ENCODE measurements at regions not wholly inside any gene's neighbourhood (a gene's known extent, or its start where the extent isn't known, plus 50 kb on each side); places are given as distances from the start of the nearest gene placed in this dataset.

DNA sequence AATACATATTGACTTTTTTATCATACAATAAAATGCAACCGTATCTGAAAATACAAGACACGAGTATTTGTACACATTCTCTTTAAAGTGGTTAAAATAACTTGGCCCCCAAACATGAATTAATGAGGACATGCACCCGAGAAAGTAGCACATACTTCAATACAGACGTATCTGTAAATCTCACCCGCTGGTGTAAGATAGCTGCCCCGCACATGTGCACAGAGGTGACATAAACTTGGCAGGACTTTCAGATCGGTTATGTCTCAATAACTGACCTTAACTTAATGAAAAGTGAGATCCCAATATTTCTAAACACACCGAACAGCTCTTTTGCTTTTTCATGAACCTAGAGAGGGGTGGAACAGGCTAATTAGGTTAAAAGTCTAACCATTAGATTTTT is 91.5 kb upstream of the RPS6KA2 start:
- FAIRE-seq: no peak
- BruUV-seq (replicated peaks): no TSS peak
- H3K4me2 ChIP-seq (ENCODE audit: insufficient read depth, low read length): no peak overlapping the region

DNA sequence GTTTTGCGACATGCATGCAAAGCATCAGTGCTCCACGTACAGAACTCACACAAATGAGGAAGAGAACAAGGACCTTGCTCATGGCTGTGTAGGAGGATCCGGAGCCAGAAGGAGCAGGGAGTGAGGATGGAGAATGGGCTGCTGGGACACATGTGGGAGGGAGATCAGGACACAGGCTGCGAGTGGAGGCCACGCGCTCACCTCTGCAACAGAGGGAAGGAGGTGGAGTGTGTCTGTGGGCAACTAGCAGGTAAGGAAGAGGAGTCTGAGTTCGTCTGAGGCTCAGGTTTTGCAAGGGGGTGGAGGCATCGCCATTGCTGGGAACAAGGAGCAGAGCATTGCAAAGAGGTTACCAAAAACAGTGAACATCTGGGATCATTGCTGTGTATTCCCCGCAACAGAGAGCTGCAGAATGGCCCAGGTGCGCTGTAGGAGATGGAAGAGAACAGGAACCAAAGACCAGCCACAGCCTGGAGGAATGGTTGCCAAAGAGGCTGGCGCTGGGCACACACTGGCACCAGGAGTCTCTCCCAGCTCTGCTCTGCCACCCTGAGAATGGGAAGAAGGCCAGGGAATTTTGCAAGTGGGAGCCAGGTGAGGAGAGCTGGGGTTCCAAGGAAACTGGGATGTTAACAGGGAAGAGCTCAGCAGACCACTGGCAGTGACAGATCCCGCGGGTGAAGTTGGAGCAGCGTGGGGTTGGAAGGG is 90.0 kb upstream of the RPS6KA2 start:
- intact Hi-C loops (cut with micrococcal nuclease): no loop called here
- Histone ChIP-seq H3K36me3 (ENCODE audit: control insufficient read depth in 2 of 2, extremely low read depth in 1 of 2, insufficient read depth in 2 of 2, low read length in 2 of 2) (no peaks in the 10 kb centered on the region), H3K79me2 (ENCODE audit: control insufficient read depth, insufficient read depth, low read length) (no peaks in the 10 kb centered on the region), H3K4me2 (ENCODE audit: insufficient read depth, low read length) (no peak overlapping the region), H3K27ac (ENCODE audit: insufficient read depth, low read depth, low read length) (no peak overlapping the region), H3K4me1 (ENCODE audit: control insufficient read depth, extremely low read depth, insufficient read depth, low read length) (peaks cover 2% of the 10 kb centered on the region), H4K20me1 (replicated peaks; ENCODE audit: control insufficient read depth, extremely low read depth, insufficient read depth, low read length) (no peaks in the 10 kb centered on the region), H2AFZ (ENCODE audit: low read depth, low read length) (no peak overlapping the region), H3K4me3 (replicated peaks in 1 of 3; ENCODE audit: insufficient read depth in 1 of 3, low read depth in 1 of 3, low read length in 3 of 3) (no peak overlapping the region), H3K9me3 (replicated peaks; ENCODE audit: control insufficient read depth, insufficient read depth, low read length) (no peaks in the 10 kb centered on the region), H3K27me3 (ENCODE audit: control insufficient read depth in 2 of 2, insufficient read depth in 2 of 2, low read length in 2 of 2) (no peaks in the 10 kb centered on the region), H3K9ac (replicated peaks; ENCODE audit: extremely low read depth, insufficient read depth, low read length) (no peak overlapping the region), H3K9me1 (replicated peaks; ENCODE audit: control insufficient read depth, extremely low read depth, insufficient read depth, low read length) (no peaks in the 10 kb centered on the region)
- no peak for DNase-seq (ENCODE audit: low read depth, low spot score)
- TF ChIP-seq MYC (IDR thresholded peaks at IDR 0.05; ENCODE audit: low read depth, low read length) (no peak), EZH2 (IDR thresholded peaks at IDR 0.05; ENCODE audit: borderline replicate concordance, low read depth, low read length, severe bottlenecking) (no peak), POLR2AphosphoS5 (IDR thresholded peaks at IDR 0.05; ENCODE audit: insufficient read depth, low read depth, low read length) (no peak), POLR2A (IDR thresholded peaks at IDR 0.05; ENCODE audit: low read depth, low read length) (no peak), FOS (IDR thresholded peaks at IDR 0.05; ENCODE audit: borderline replicate concordance, insufficient read depth, low read length) (no peak), GATA2 (IDR thresholded peaks at IDR 0.05; ENCODE audit: insufficient read depth, insufficient read length, low read depth, low read length) (no peak), JUN (IDR thresholded peaks at IDR 0.05; ENCODE audit: borderline replicate concordance, insufficient read depth, insufficient read length, low read depth) (no peak)
- TF ChIP-seq, protein P1, sequence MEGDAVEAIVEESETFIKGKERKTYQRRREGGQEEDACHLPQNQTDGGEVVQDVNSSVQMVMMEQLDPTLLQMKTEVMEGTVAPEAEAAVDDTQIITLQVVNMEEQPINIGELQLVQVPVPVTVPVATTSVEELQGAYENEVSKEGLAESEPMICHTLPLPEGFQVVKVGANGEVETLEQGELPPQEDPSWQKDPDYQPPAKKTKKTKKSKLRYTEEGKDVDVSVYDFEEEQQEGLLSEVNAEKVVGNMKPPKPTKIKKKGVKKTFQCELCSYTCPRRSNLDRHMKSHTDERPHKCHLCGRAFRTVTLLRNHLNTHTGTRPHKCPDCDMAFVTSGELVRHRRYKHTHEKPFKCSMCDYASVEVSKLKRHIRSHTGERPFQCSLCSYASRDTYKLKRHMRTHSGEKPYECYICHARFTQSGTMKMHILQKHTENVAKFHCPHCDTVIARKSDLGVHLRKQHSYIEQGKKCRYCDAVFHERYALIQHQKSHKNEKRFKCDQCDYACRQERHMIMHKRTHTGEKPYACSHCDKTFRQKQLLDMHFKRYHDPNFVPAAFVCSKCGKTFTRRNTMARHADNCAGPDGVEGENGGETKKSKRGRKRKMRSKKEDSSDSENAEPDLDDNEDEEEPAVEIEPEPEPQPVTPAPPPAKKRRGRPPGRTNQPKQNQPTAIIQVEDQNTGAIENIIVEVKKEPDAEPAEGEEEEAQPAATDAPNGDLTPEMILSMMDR (IDR thresholded peaks at IDR 0.05; ENCODE audit: extremely low read depth in 1 of 2, insufficient read depth in 1 of 2, low read depth in 1 of 2, low read length in 2 of 2): no peak
- TF ChIP-seq, protein P2, sequence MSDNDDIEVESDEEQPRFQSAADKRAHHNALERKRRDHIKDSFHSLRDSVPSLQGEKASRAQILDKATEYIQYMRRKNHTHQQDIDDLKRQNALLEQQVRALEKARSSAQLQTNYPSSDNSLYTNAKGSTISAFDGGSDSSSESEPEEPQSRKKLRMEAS (IDR thresholded peaks at IDR 0.05; ENCODE audit: insufficient read depth, insufficient read length): no peak
- no TSS peak for BruUV-seq (replicated peaks)
- ChIA-PET CTCF (interaction anchor here (2.6 kb wide), 1 partner anchor 9 kb away, joined by 7 read pairs; no protein-coding TSS in a partner anchor), POLR2A (no interaction called here)
- no peak for FAIRE-seq
- dilution Hi-C loops (cut with MboI; ENCODE audit: extremely low pct_ligation_motif_present, low sequenced_read_pairs): no loop called here

More for the DNA sequence above, 91.5 kb upstream of the RPS6KA2 start:
- Histone ChIP-seq H3K79me2 (ENCODE audit: control insufficient read depth, insufficient read depth, low read length) (no peaks in the 10 kb centered on the region), H3K4me3 (replicated peaks in 1 of 3; ENCODE audit: insufficient read depth in 1 of 3, low read depth in 1 of 3, low read length in 3 of 3) (no peak overlapping the region), H3K27ac (ENCODE audit: insufficient read depth, low read depth, low read length) (no peak overlapping the region), H3K9ac (replicated peaks; ENCODE audit: extremely low read depth, insufficient read depth, low read length) (no peak overlapping the region), H3K27me3 (ENCODE audit: control insufficient read depth in 2 of 2, insufficient read depth in 2 of 2, low read length in 2 of 2) (no peaks in the 10 kb centered on the region), H2AFZ (ENCODE audit: low read depth, low read length) (no peak overlapping the region), H3K36me3 (ENCODE audit: control insufficient read depth in 2 of 2, extremely low read depth in 1 of 2, insufficient read depth in 2 of 2, low read length in 2 of 2) (no peaks in the 10 kb centered on the region), H4K20me1 (replicated peaks; ENCODE audit: control insufficient read depth, extremely low read depth, insufficient read depth, low read length) (no peaks in the 10 kb centered on the region), H3K4me1 (ENCODE audit: control insufficient read depth, extremely low read depth, insufficient read depth, low read length) (peaks cover 4% of the 10 kb centered on the region), H3K9me3 (replicated peaks; ENCODE audit: control insufficient read depth, insufficient read depth, low read length) (no peaks in the 10 kb centered on the region), H3K9me1 (replicated peaks; ENCODE audit: control insufficient read depth, extremely low read depth, insufficient read depth, low read length) (no peaks in the 10 kb centered on the region)
- dilution Hi-C loops (cut with MboI; ENCODE audit: extremely low pct_ligation_motif_present, low sequenced_read_pairs) (no loop called here), intact Hi-C loops (cut with micrococcal nuclease) (no loop called here)
- no peak for TF ChIP-seq GATA2 (IDR thresholded peaks at IDR 0.05; ENCODE audit: insufficient read depth, insufficient read length, low read depth, low read length)
- TF ChIP-seq POLR2A (IDR thresholded peaks at IDR 0.05; ENCODE audit: low read depth, low read length): no peak
- TF ChIP-seq MYC (IDR thresholded peaks at IDR 0.05; ENCODE audit: low read depth, low read length): no peak
- no peak for TF ChIP-seq FOS (IDR thresholded peaks at IDR 0.05; ENCODE audit: borderline replicate concordance, insufficient read depth, low read length)
- TF ChIP-seq EZH2 (IDR thresholded peaks at IDR 0.05; ENCODE audit: borderline replicate concordance, low read depth, low read length, severe bottlenecking): no peak
- TF ChIP-seq, protein P1 (IDR thresholded peaks at IDR 0.05; ENCODE audit: extremely low read depth in 1 of 2, insufficient read depth in 1 of 2, low read depth in 1 of 2, low read length in 2 of 2): no peak
- ChIA-PET POLR2A (no interaction called here), CTCF (interaction anchor here (2.6 kb wide), 1 partner anchor 11 kb away, joined by 7 read pairs; no protein-coding TSS in a partner anchor)
- no peak for DNase-seq (ENCODE audit: low read depth, low spot score)

All from endothelial cell of umbilical vein (primary cell).